ENCODE measurements at regions not wholly inside any gene's neighbourhood (a gene's known extent, or its start where the extent isn't known, plus 50 kb on each side); places are given as distances from the start of the nearest gene placed in this dataset.

- H3K4me3 ChIP-seq (ENCODE audit: low read length in 3 of 3) = no peak overlapping the region
- no peaks in the 10 kb centered on the region for H3K9me3 ChIP-seq (ENCODE audit: control insufficient read depth in 3 of 3, low read length in 3 of 3)
- no peak overlapping the region for H3K27ac ChIP-seq (ENCODE audit: low read depth, low read length)
- H3K4me1 ChIP-seq (ENCODE audit: control insufficient read depth in 3 of 3, insufficient read depth in 3 of 3, low read length in 3 of 3) = no peaks in the 10 kb centered on the region
- H3K9ac ChIP-seq (ENCODE audit: low read depth in 1 of 3, low read length in 3 of 3) = no peak overlapping the region
- H3K27me3 ChIP-seq (ENCODE audit: control insufficient read depth in 3 of 3, insufficient read depth in 3 of 3, low read length in 3 of 3) = peaks cover 0 to 6% (median 0%) of the 10 kb centered on the region in 3 donors
- H3K36me3 ChIP-seq (ENCODE audit: control insufficient read depth in 3 of 3, insufficient read depth in 3 of 3, low read length in 3 of 3) = no peaks in the 10 kb centered on the region
These were observed 235.0 kb upstream of the SOX21 start for GRCh38 chr13:94947392-94947791.

- no peak overlapping the region for H3K4me3 ChIP-seq (ENCODE audit: low read length in 3 of 3)
These were observed 233.7 kb upstream of the SOX21 start for GRCh38 chr13:94946039-94946438.

GRCh38 chr13:94938124-94938523, 225.8 kb upstream of the SOX21 start:
- H3K4me3 ChIP-seq (ENCODE audit: low read length in 3 of 3) = no peak overlapping the region
- H3K36me3 ChIP-seq (ENCODE audit: control insufficient read depth in 3 of 3, insufficient read depth in 3 of 3, low read length in 3 of 3) = no peaks in the 10 kb centered on the region
- H3K27ac ChIP-seq (ENCODE audit: low read depth, low read length) = no peak overlapping the region
- no peaks in the 10 kb centered on the region for H3K4me1 ChIP-seq (ENCODE audit: control insufficient read depth in 3 of 3, insufficient read depth in 3 of 3, low read length in 3 of 3)
- H3K9me3 ChIP-seq (ENCODE audit: control insufficient read depth in 3 of 3, low read length in 3 of 3) = peaks cover 0 to 4% (median 0%) of the 10 kb centered on the region in 3 donors
- no peak overlapping the region for H3K9ac ChIP-seq (ENCODE audit: low read depth in 1 of 3, low read length in 3 of 3)
- peaks cover 0 to 5% (median 0%) of the 10 kb centered on the region in 3 donors for H3K27me3 ChIP-seq (ENCODE audit: control insufficient read depth in 3 of 3, insufficient read depth in 3 of 3, low read length in 3 of 3)

More at GRCh38 chr13:94946039-94946438, 233.7 kb upstream of the SOX21 start:
- Histone ChIP-seq H3K36me3 (ENCODE audit: control insufficient read depth in 3 of 3, insufficient read depth in 3 of 3, low read length in 3 of 3) (no peaks in the 10 kb centered on the region), H3K9me3 (ENCODE audit: control insufficient read depth in 3 of 3, low read length in 3 of 3) (peaks cover 0 to 2% (median 0%) of the 10 kb centered on the region in 3 donors), H3K27ac (ENCODE audit: low read depth, low read length) (no peak overlapping the region), H3K4me1 (ENCODE audit: control insufficient read depth in 3 of 3, insufficient read depth in 3 of 3, low read length in 3 of 3) (no peaks in the 10 kb centered on the region), H3K27me3 (ENCODE audit: control insufficient read depth in 3 of 3, insufficient read depth in 3 of 3, low read length in 3 of 3) (peaks cover 0 to 6% (median 0%) of the 10 kb centered on the region in 3 donors), H3K9ac (ENCODE audit: low read depth in 1 of 3, low read length in 3 of 3) (no peak overlapping the region)

- Histone ChIP-seq H3K4me1 (ENCODE audit: control insufficient read depth in 3 of 3, insufficient read depth in 3 of 3, low read length in 3 of 3) (no peaks in the 10 kb centered on the region), H3K9ac (ENCODE audit: low read depth in 1 of 3, low read length in 3 of 3) (no peak overlapping the region), H3K4me3 (ENCODE audit: low read length in 3 of 3) (no peak overlapping the region), H3K27ac (ENCODE audit: low read depth, low read length) (no peak overlapping the region), H3K27me3 (ENCODE audit: control insufficient read depth in 3 of 3, insufficient read depth in 3 of 3, low read length in 3 of 3) (peaks cover 0 to 5% (median 0%) of the 10 kb centered on the region in 3 donors), H3K36me3 (ENCODE audit: control insufficient read depth in 3 of 3, insufficient read depth in 3 of 3, low read length in 3 of 3) (no peaks in the 10 kb centered on the region), H3K9me3 (ENCODE audit: control insufficient read depth in 3 of 3, low read length in 3 of 3) (peaks cover 0 to 2% (median 0%) of the 10 kb centered on the region in 3 donors)
These were observed 224.3 kb upstream of the SOX21 start for GRCh38 chr13:94936633-94937032.

GRCh38 chr13:94933936-94934335, 221.6 kb upstream of the SOX21 start:
- Histone ChIP-seq H3K27ac (ENCODE audit: low read depth, low read length) (no peak overlapping the region), H3K4me3 (ENCODE audit: low read length in 3 of 3) (no peak overlapping the region), H3K4me1 (ENCODE audit: control insufficient read depth in 3 of 3, insufficient read depth in 3 of 3, low read length in 3 of 3) (no peaks in the 10 kb centered on the region), H3K9ac (ENCODE audit: low read depth in 1 of 3, low read length in 3 of 3) (no peak overlapping the region), H3K27me3 (ENCODE audit: control insufficient read depth in 3 of 3, insufficient read depth in 3 of 3, low read length in 3 of 3) (peaks cover 0 to 5% (median 0%) of the 10 kb centered on the region in 3 donors), H3K9me3 (ENCODE audit: control insufficient read depth in 3 of 3, low read length in 3 of 3) (peaks cover 0 to 2% (median 0%) of the 10 kb centered on the region in 3 donors), H3K36me3 (ENCODE audit: control insufficient read depth in 3 of 3, insufficient read depth in 3 of 3, low read length in 3 of 3) (no peaks in the 10 kb centered on the region)

GRCh38 chr13:94933230-94933751, 220.9 kb upstream of the SOX21 start:
- Histone ChIP-seq H3K36me3 (ENCODE audit: control insufficient read depth in 3 of 3, insufficient read depth in 3 of 3, low read length in 3 of 3) (no peaks in the 10 kb centered on the region), H3K4me1 (ENCODE audit: control insufficient read depth in 3 of 3, insufficient read depth in 3 of 3, low read length in 3 of 3) (no peaks in the 10 kb centered on the region), H3K9ac (ENCODE audit: low read depth in 1 of 3, low read length in 3 of 3) (no peak overlapping the region), H3K27ac (ENCODE audit: low read depth, low read length) (no peak overlapping the region), H3K27me3 (ENCODE audit: control insufficient read depth in 3 of 3, insufficient read depth in 3 of 3, low read length in 3 of 3) (peaks cover 0 to 5% (median 0%) of the 10 kb centered on the region in 3 donors), H3K4me3 (ENCODE audit: low read length in 3 of 3) (no peak overlapping the region), H3K9me3 (ENCODE audit: control insufficient read depth in 3 of 3, low read length in 3 of 3) (peaks cover 0 to 2% (median 0%) of the 10 kb centered on the region in 3 donors)

- Histone ChIP-seq H3K27me3 (ENCODE audit: control insufficient read depth in 3 of 3, insufficient read depth in 3 of 3, low read length in 3 of 3) (no peaks in the 10 kb centered on the region), H3K9me3 (ENCODE audit: control insufficient read depth in 3 of 3, low read length in 3 of 3) (peaks cover 0 to under 1% (median 0%) of the 10 kb centered on the region in 3 donors), H3K9ac (ENCODE audit: low read depth in 1 of 3, low read length in 3 of 3) (no peak overlapping the region), H3K4me1 (ENCODE audit: control insufficient read depth in 3 of 3, insufficient read depth in 3 of 3, low read length in 3 of 3) (no peaks in the 10 kb centered on the region), H3K4me3 (ENCODE audit: low read length in 3 of 3) (no peak overlapping the region), H3K27ac (ENCODE audit: low read depth, low read length) (no peak overlapping the region), H3K36me3 (ENCODE audit: control insufficient read depth in 3 of 3, insufficient read depth in 3 of 3, low read length in 3 of 3) (no peaks in the 10 kb centered on the region)
These were observed 215.9 kb upstream of the SOX21 start for GRCh38 chr13:94928127-94928775.

GRCh38 chr13:94925263-94925662, 212.9 kb upstream of the SOX21 start:
- Histone ChIP-seq H3K27ac (ENCODE audit: low read depth, low read length) (no peak overlapping the region), H3K9me3 (ENCODE audit: control insufficient read depth in 3 of 3, low read length in 3 of 3) (no peaks in the 10 kb centered on the region), H3K9ac (ENCODE audit: low read depth in 1 of 3, low read length in 3 of 3) (no peak overlapping the region), H3K4me1 (ENCODE audit: control insufficient read depth in 3 of 3, insufficient read depth in 3 of 3, low read length in 3 of 3) (no peaks in the 10 kb centered on the region), H3K36me3 (ENCODE audit: control insufficient read depth in 3 of 3, insufficient read depth in 3 of 3, low read length in 3 of 3) (no peaks in the 10 kb centered on the region), H3K4me3 (ENCODE audit: low read length in 3 of 3) (no peak overlapping the region), H3K27me3 (ENCODE audit: control insufficient read depth in 3 of 3, insufficient read depth in 3 of 3, low read length in 3 of 3) (no peaks in the 10 kb centered on the region)

GRCh38 chr13:94921181-94921580, 208.8 kb upstream of the SOX21 start:
- H3K9me3 ChIP-seq (ENCODE audit: control insufficient read depth in 3 of 3, low read length in 3 of 3) = no peaks in the 10 kb centered on the region
- H3K27ac ChIP-seq (ENCODE audit: low read depth, low read length) = no peak overlapping the region
- no peaks in the 10 kb centered on the region for H3K36me3 ChIP-seq (ENCODE audit: control insufficient read depth in 3 of 3, insufficient read depth in 3 of 3, low read length in 3 of 3)
- no peak overlapping the region for H3K4me3 ChIP-seq (ENCODE audit: low read length in 3 of 3)
- no peaks in the 10 kb centered on the region for H3K4me1 ChIP-seq (ENCODE audit: control insufficient read depth in 3 of 3, insufficient read depth in 3 of 3, low read length in 3 of 3)
- H3K9ac ChIP-seq (ENCODE audit: low read depth in 1 of 3, low read length in 3 of 3) = no peak overlapping the region
- H3K27me3 ChIP-seq (ENCODE audit: control insufficient read depth in 3 of 3, insufficient read depth in 3 of 3, low read length in 3 of 3) = no peaks in the 10 kb centered on the region

- H3K27me3 ChIP-seq (ENCODE audit: control insufficient read depth in 3 of 3, insufficient read depth in 3 of 3, low read length in 3 of 3) = no peaks in the 10 kb centered on the region
- H3K27ac ChIP-seq (ENCODE audit: low read depth, low read length) = no peak overlapping the region
- no peaks in the 10 kb centered on the region for H3K36me3 ChIP-seq (ENCODE audit: control insufficient read depth in 3 of 3, insufficient read depth in 3 of 3, low read length in 3 of 3)
- H3K9me3 ChIP-seq (ENCODE audit: control insufficient read depth in 3 of 3, low read length in 3 of 3) = no peaks in the 10 kb centered on the region
- H3K4me1 ChIP-seq (ENCODE audit: control insufficient read depth in 3 of 3, insufficient read depth in 3 of 3, low read length in 3 of 3) = no peaks in the 10 kb centered on the region
- H3K4me3 ChIP-seq (ENCODE audit: low read length in 3 of 3) = no peak overlapping the region
- H3K9ac ChIP-seq (ENCODE audit: low read depth in 1 of 3, low read length in 3 of 3) = no peak overlapping the region
These were observed 208.2 kb upstream of the SOX21 start for GRCh38 chr13:94920578-94920977.

Measured in skeletal muscle tissue (tissue), 3 donors.